Breast epithelium (tissue), 4 donors: ENCODE measurements at regions not wholly inside any gene's neighbourhood (a gene's known extent, or its start where the extent isn't known, plus 50 kb on each side); places are given as distances from the start of the nearest gene placed in this dataset.
A peak's percentile ranks its signal among the peaks of the same experiment; 100 is the strongest.

Experiments
- DNase-seq, 2 donors: peaks; one replicate each; pipeline ENCODE4 v3.0.0-alpha.2; 2019; ENCODE audit warnings: low spot score in 2 of 2
- H3K27ac ChIP-seq, 2 donors: fragments of 200-600 bp; sonication (generic) in 1 of 2; one replicate each; pipeline ENCODE4 v1.5.1; 2016 to 2019; ENCODE audit warnings: mild to moderate bottlenecking in 1 of 2
- H3K27me3 ChIP-seq, 2 donors: fragments of 200-600 bp; sonication (generic) in 1 of 2; one replicate each; pipeline versions ENCODE4 v1.5.1 to v1.6.0; 2017 to 2019; ENCODE audit warnings: control low read depth in 1 of 2, mild to moderate bottlenecking in 1 of 2
- H3K36me3 ChIP-seq: fragments of 200-600 bp; one replicate; pipeline ENCODE4 v1.5.1; 2019
- H3K4me1 ChIP-seq, 2 donors: fragments of 200-600 bp; sonication (generic); one replicate each; pipeline ENCODE4 v1.5.1; 2016 to 2019; ENCODE audit warnings: control low read depth in 1 of 2
- H3K4me3 ChIP-seq, 3 donors: fragments of 200-600 bp; sonication (generic); 1 replicate in 2 of 3; 2 replicates in 1 of 3; pipeline ENCODE4 v1.5.1; 2016 to 2019; ENCODE audit warnings: mild to moderate bottlenecking in 3 of 3, moderate library complexity in 2 of 3
- H3K9me3 ChIP-seq, 2 donors: fragments of 200-600 bp; sonication (generic) in 1 of 2; one replicate each; pipeline ENCODE4 v1.5.1; 2016 to 2019; ENCODE audit warnings: control low read depth in 1 of 2
- CTCF ChIP-seq, 3 donors: fragments of 450-650 bp; IDR thresholded peaks; one replicate each; pipeline ENCODE4 v1.5.1; 2016 to 2017; ENCODE audit warnings: antibody characterized with exemption in 3 of 3, mild to moderate bottlenecking in 3 of 3, moderate library complexity in 3 of 3
- POLR2A ChIP-seq: fragments of 450-650 bp; IDR thresholded peaks from one replicate; pipeline ENCODE4 v1.6.1; 2016; ENCODE audit warnings: antibody characterized with exemption, mild to moderate bottlenecking, moderate library complexity
- POLR2AphosphoS5 ChIP-seq, 3 donors: sonication (generic); formaldehyde crosslinking; IDR thresholded peaks; one replicate each; pipeline ENCODE4 v1.6.1; 2017; ENCODE audit warnings: antibody characterized with exemption in 3 of 3
- intact Hi-C: fragments of 100-400 bp; cut with DNase I; formaldehyde crosslinking; loops from one replicate; pipeline ENCODE4 v1.15.1; 2023; ENCODE audit warnings: low total_unique reads

GRCh38 chr3:64451283-64452012 is 226.2 kb upstream of the PRICKLE2 start:
- no peak for TF ChIP-seq POLR2A
- Histone ChIP-seq H3K4me3 (no peak overlapping the region), H3K9me3 (no peaks in the 10 kb centered on the region), H3K36me3 (no peaks in the 10 kb centered on the region), H3K4me1 (no peaks in the 10 kb centered on the region), H3K27ac (peak overlapping the region; percentile 30 to 43), H3K27me3 (no peaks in the 10 kb centered on the region)
- intact Hi-C loops = no loop called here
- no peak for DNase-seq

GRCh38 chr3:64450396-64450956 is 225.2 kb upstream of the PRICKLE2 start:
- H3K9me3 ChIP-seq = no peaks in the 10 kb centered on the region
- no peak overlapping the region for H3K4me3 ChIP-seq
- no peak for DNase-seq
- intact Hi-C loops = no loop called here
- TF ChIP-seq POLR2AphosphoS5 (IDR thresholded peaks at IDR 0.05) (no peak), CTCF (IDR thresholded peaks at IDR 0.05) (no peak), POLR2A (no peak)
- H3K36me3 ChIP-seq = no peaks in the 10 kb centered on the region
- no peaks in the 10 kb centered on the region for H3K4me1 ChIP-seq
- no peaks in the 10 kb centered on the region for H3K27me3 ChIP-seq
- no peak overlapping the region for H3K27ac ChIP-seq

GRCh38 chr3:64449026-64449425 is 223.8 kb upstream of the PRICKLE2 start:
- Histone ChIP-seq H3K27me3 (no peaks in the 10 kb centered on the region), H3K4me3 (no peak overlapping the region), H3K27ac (no peak overlapping the region), H3K9me3 (no peaks in the 10 kb centered on the region), H3K36me3 (no peaks in the 10 kb centered on the region), H3K4me1 (peaks cover 0 to 9% of the 10 kb centered on the region in 2 donors)
- DNase-seq = no peak
- intact Hi-C loops = no loop called here
- no peak for TF ChIP-seq CTCF (IDR thresholded peaks at IDR 0.05)
- no peak for TF ChIP-seq POLR2A

- Histone ChIP-seq H3K4me1 (peaks cover 0 to 14% of the 10 kb centered on the region in 2 donors), H3K9me3 (no peaks in the 10 kb centered on the region), H3K4me3 (no peak overlapping the region), H3K27ac (peak overlapping the region in 1 of 2 donors; percentile 20), H3K27me3 (no peaks in the 10 kb centered on the region), H3K36me3 (no peaks in the 10 kb centered on the region)
- no peak for DNase-seq
- intact Hi-C loops = no loop called here
- TF ChIP-seq POLR2AphosphoS5 (IDR thresholded peaks at IDR 0.05) (no peak), POLR2A (no peak), CTCF (IDR thresholded peaks at IDR 0.05) (no peak)
These were observed 220.7 kb upstream of the PRICKLE2 start for GRCh38 chr3:64445944-64446300.

GRCh38 chr3:64445109-64445943 is 220.1 kb upstream of the PRICKLE2 start:
- intact Hi-C loops = no loop called here
- Histone ChIP-seq H3K27me3 (no peaks in the 10 kb centered on the region), H3K4me3 (peak overlapping the region; percentile 39 to 79 (median 63)), H3K36me3 (no peaks in the 10 kb centered on the region), H3K27ac (peak overlapping the region; percentile 18 to 20), H3K9me3 (no peaks in the 10 kb centered on the region), H3K4me1 (peaks cover 0 to 14% of the 10 kb centered on the region in 2 donors)
- no peak for DNase-seq
- TF ChIP-seq POLR2AphosphoS5 (IDR thresholded peaks at IDR 0.05) = no peak
- no peak for TF ChIP-seq CTCF (IDR thresholded peaks at IDR 0.05)
- no peak for TF ChIP-seq POLR2A
